ENCODE measurements at regions not wholly inside any gene's neighbourhood (a gene's known extent, or its start where the extent isn't known, plus 50 kb on each side); places are given as distances from the start of the nearest gene placed in this dataset.

- no peak for TF ChIP-seq REST (IDR thresholded peaks at IDR 0.05; ENCODE audit: unreplicated experiment)
- TF ChIP-seq CREB1 (CRISPR knock-in tag; IDR thresholded peaks at IDR 0.05; ENCODE audit: low read depth), result no peak
- no peak for TF ChIP-seq POLR2AphosphoS5 (IDR thresholded peaks at IDR 0.05; ENCODE audit: low read depth)
- TF ChIP-seq CTCF (conservative IDR thresholded peaks at IDR 0.05; ENCODE audit: low read depth in 2 of 2), result no peak
- TF ChIP-seq EZH2phosphoT487 (IDR thresholded peaks at IDR 0.05; ENCODE audit: unreplicated experiment), result no peak
- TF ChIP-seq EZH2 (IDR thresholded peaks at IDR 0.05; ENCODE audit: low read depth, unreplicated experiment), result no peak
- TF ChIP-seq ZNF114 (CRISPR knock-in tag; IDR thresholded peaks at IDR 0.05), result no peak
- no peak for TF ChIP-seq JUNB (IDR thresholded peaks at IDR 0.05; ENCODE audit: unreplicated experiment)
- TF ChIP-seq, protein P1, sequence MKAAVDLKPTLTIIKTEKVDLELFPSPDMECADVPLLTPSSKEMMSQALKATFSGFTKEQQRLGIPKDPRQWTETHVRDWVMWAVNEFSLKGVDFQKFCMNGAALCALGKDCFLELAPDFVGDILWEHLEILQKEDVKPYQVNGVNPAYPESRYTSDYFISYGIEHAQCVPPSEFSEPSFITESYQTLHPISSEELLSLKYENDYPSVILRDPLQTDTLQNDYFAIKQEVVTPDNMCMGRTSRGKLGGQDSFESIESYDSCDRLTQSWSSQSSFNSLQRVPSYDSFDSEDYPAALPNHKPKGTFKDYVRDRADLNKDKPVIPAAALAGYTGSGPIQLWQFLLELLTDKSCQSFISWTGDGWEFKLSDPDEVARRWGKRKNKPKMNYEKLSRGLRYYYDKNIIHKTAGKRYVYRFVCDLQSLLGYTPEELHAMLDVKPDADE (IDR thresholded peaks at IDR 0.05), result no peak
- TF ChIP-seq NANOG (IDR thresholded peaks at IDR 0.05; ENCODE audit: borderline replicate concordance), result no peak
- TF ChIP-seq ZNF331 (CRISPR knock-in tag; IDR thresholded peaks at IDR 0.05; ENCODE audit: low read depth), result no peak
- TF ChIP-seq, protein P2, sequence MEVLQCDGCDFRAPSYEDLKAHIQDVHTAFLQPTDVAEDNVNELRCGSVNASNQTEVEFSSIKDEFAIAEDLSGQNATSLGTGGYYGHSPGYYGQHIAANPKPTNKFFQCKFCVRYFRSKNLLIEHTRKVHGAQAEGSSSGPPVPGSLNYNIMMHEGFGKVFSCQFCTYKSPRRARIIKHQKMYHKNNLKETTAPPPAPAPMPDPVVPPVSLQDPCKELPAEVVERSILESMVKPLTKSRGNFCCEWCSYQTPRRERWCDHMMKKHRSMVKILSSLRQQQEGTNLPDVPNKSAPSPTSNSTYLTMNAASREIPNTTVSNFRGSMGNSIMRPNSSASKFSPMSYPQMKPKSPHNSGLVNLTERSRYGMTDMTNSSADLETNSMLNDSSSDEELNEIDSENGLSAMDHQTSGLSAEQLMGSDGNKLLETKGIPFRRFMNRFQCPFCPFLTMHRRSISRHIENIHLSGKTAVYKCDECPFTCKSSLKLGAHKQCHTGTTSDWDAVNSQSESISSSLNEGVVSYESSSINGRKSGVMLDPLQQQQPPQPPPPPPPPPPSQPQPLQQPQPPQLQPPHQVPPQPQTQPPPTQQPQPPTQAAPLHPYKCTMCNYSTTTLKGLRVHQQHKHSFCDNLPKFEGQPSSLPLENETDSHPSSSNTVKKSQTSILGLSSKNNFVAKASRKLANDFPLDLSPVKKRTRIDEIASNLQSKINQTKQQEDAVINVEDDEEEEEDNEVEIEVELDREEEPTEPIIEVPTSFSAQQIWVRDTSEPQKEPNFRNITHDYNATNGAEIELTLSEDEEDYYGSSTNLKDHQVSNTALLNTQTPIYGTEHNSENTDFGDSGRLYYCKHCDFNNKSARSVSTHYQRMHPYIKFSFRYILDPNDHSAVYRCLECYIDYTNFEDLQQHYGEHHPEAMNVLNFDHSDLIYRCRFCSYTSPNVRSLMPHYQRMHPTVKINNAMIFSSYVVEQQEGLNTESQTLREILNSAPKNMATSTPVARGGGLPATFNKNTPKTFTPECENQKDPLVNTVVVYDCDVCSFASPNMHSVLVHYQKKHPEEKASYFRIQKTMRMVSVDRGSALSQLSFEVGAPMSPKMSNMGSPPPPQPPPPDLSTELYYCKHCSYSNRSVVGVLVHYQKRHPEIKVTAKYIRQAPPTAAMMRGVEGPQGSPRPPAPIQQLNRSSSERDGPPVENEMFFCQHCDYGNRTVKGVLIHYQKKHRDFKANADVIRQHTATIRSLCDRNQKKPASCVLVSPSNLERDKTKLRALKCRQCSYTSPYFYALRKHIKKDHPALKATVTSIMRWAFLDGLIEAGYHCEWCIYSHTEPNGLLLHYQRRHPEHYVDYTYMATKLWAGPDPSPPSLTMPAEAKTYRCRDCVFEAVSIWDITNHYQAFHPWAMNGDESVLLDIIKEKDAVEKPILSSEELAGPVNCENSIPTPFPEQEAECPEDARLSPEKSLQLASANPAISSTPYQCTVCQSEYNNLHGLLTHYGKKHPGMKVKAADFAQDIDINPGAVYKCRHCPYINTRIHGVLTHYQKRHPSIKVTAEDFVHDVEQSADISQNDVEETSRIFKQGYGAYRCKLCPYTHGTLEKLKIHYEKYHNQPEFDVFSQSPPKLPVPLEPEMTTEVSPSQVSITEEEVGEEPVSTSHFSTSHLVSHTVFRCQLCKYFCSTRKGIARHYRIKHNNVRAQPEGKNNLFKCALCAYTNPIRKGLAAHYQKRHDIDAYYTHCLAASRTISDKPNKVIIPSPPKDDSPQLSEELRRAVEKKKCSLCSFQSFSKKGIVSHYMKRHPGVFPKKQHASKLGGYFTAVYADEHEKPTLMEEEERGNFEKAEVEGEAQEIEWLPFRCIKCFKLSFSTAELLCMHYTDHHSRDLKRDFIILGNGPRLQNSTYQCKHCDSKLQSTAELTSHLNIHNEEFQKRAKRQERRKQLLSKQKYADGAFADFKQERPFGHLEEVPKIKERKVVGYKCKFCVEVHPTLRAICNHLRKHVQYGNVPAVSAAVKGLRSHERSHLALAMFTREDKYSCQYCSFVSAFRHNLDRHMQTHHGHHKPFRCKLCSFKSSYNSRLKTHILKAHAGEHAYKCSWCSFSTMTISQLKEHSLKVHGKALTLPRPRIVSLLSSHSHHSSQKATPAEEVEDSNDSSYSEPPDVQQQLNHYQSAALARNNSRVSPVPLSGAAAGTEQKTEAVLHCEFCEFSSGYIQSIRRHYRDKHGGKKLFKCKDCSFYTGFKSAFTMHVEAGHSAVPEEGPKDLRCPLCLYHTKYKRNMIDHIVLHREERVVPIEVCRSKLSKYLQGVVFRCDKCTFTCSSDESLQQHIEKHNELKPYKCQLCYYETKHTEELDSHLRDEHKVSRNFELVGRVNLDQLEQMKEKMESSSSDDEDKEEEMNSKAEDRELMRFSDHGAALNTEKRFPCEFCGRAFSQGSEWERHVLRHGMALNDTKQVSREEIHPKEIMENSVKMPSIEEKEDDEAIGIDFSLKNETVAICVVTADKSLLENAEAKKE (CRISPR knock-in tag; IDR thresholded peaks at IDR 0.05), result no peak
Measured at GRCh38 chr20:39152126-39152525, 190.0 kb downstream of the DHX35 start.
